SK-N-SH treated with all-trans-retinoic acid at 6 μM for 48 hours (cell line): ENCODE measurements at regions not wholly inside any gene's neighbourhood (a gene's known extent, or its start where the extent isn't known, plus 50 kb on each side); places are given as distances from the start of the nearest gene placed in this dataset.
"Not testable (repeated sequence)": the region's sequence is repeated elsewhere in the genome, so short reads cannot be mapped to it uniquely, and the experiment has no call there.

Experiments used
- ARNTL ChIP-seq: fragments of 450-650 bp; formaldehyde crosslinking; IDR thresholded peaks from 2 replicates; pipeline ENCODE4 v1.5.0; 2020; ENCODE audit warnings: low read depth, mild to moderate bottlenecking, moderate library complexity, borderline replicate concordance
- CREB5 ChIP-seq: fragments of 250-450 bp; sonication (Bioruptor Pico); IDR thresholded peaks from 2 replicates; pipeline ENCODE4 v1.5.1; 2020; ENCODE audit warnings: low read depth, mild to moderate bottlenecking, moderate library complexity
- GLIS3 ChIP-seq: fragments of 250-450 bp; sonication (Bioruptor Pico); IDR thresholded peaks from 2 replicates; pipeline ENCODE4 v1.5.0; 2020; ENCODE audit warnings: mild to moderate bottlenecking, moderate library complexity
- ISL1 ChIP-seq: fragments of 250-450 bp; sonication (Bioruptor Pico); IDR thresholded peaks from 2 replicates; pipeline ENCODE4 v2.1.2; 2022; ENCODE audit warnings: mild to moderate bottlenecking, moderate library complexity
- OSR1 ChIP-seq: fragments of 250-450 bp; sonication (Bioruptor Pico); IDR thresholded peaks from 2 replicates; pipeline ENCODE4 v1.8.0; 2022; ENCODE audit warnings: moderate library complexity, mild to moderate bottlenecking, inconsistent platforms
- RARB ChIP-seq: fragments of 250-450 bp; sonication (Bioruptor Pico); IDR thresholded peaks from 2 replicates; pipeline ENCODE4 v1.8.0; 2021; ENCODE audit warnings: mild to moderate bottlenecking, moderate library complexity
- SNAI2 ChIP-seq: fragments of 250-450 bp; sonication (Bioruptor Pico); IDR thresholded peaks from 2 replicates; pipeline ENCODE4 v1.5.0; 2020; ENCODE audit warnings: mild to moderate bottlenecking, moderate library complexity
- TCF4 ChIP-seq: fragments of 250-450 bp; sonication (Bioruptor Pico); IDR thresholded peaks from 2 replicates; pipeline ENCODE4 v1.8.0; 2021; ENCODE audit warnings: mild to moderate bottlenecking, moderate library complexity, borderline replicate concordance
- TSHZ2 ChIP-seq: fragments of 250-450 bp; sonication (Bioruptor Pico); IDR thresholded peaks from 2 replicates; pipeline ENCODE4 v1.5.0; 2020; ENCODE audit warnings: mild to moderate bottlenecking, moderate library complexity
- ZC3H10 ChIP-seq: fragments of 250-450 bp; sonication (Bioruptor Pico); IDR thresholded peaks from 2 replicates; pipeline ENCODE4 v1.5.1; 2021; ENCODE audit warnings: mild to moderate bottlenecking, moderate library complexity
- ZFP3 ChIP-seq: fragments of 250-450 bp; sonication (Bioruptor Pico); IDR thresholded peaks from 2 replicates; pipeline ENCODE4 v1.5.0; 2020; ENCODE audit warnings: mild to moderate bottlenecking, moderate library complexity
- ZNF70 ChIP-seq: fragments of 450-650 bp; formaldehyde crosslinking; IDR thresholded peaks from 2 replicates; pipeline ENCODE4 v1.5.0; 2020; ENCODE audit warnings: mild to moderate bottlenecking, moderate library complexity
- ZNF8 ChIP-seq: fragments of 450-650 bp; formaldehyde crosslinking; IDR thresholded peaks from 2 replicates; pipeline ENCODE4 v1.5.0; 2020; ENCODE audit warnings: mild to moderate bottlenecking, moderate library complexity

GRCh38 chr21:30023056-30023455, 83.3 kb upstream of the GRIK1 start:
- TF ChIP-seq CREB5 (CRISPR knock-in tag); RARB (CRISPR knock-in tag); TSHZ2 (CRISPR knock-in tag); ARNTL (CRISPR knock-in tag); ZNF8; OSR1 (CRISPR knock-in tag); TCF4 (CRISPR knock-in tag); ZNF70 (CRISPR knock-in tag); ZC3H10 (CRISPR knock-in tag); GLIS3 (CRISPR knock-in tag); ISL1; ZFP3 (CRISPR knock-in tag); SNAI2 (CRISPR knock-in tag): not testable (repeated sequence)
